SK-N-SH treated with all-trans-retinoic acid at 6 μM for 48 hours (cell line): ENCODE measurements at regions not wholly inside any gene's neighbourhood (a gene's known extent, or its start where the extent isn't known, plus 50 kb on each side); places are given as distances from the start of the nearest gene placed in this dataset.

ENCODE experiments used
- ATAC-seq: fragments of 200-7000 bp; cut with Tn5 transposase; 3 replicates; pipeline ENCODE4 v1.9.1; 2020; ENCODE audit warnings: mild to moderate bottlenecking, moderate library complexity
- ARNTL ChIP-seq: fragments of 450-650 bp; formaldehyde crosslinking; IDR thresholded peaks from 2 replicates; pipeline ENCODE4 v1.5.0; 2020; ENCODE audit warnings: low read depth, mild to moderate bottlenecking, moderate library complexity, borderline replicate concordance
- BACH2 ChIP-seq: fragments of 250-450 bp; sonication (Bioruptor Pico); IDR thresholded peaks from 2 replicates; pipeline ENCODE4 v1.9.0; 2021; ENCODE audit warnings: mild to moderate bottlenecking, borderline replicate concordance
- CSDC2 ChIP-seq: fragments of 250-450 bp; sonication (Bioruptor Pico); IDR thresholded peaks from 2 replicates; pipeline ENCODE4 v1.5.0; 2020; ENCODE audit warnings: mild to moderate bottlenecking, moderate library complexity
- ESRRG ChIP-seq: fragments of 250-450 bp; sonication (Bioruptor Pico); IDR thresholded peaks from 2 replicates; pipeline ENCODE4 v1.6.1; 2021; ENCODE audit warnings: mild to moderate bottlenecking
- GLIS3 ChIP-seq: fragments of 250-450 bp; sonication (Bioruptor Pico); IDR thresholded peaks from 2 replicates; pipeline ENCODE4 v1.5.0; 2020; ENCODE audit warnings: mild to moderate bottlenecking, moderate library complexity
- ISL1 ChIP-seq: fragments of 250-450 bp; sonication (Bioruptor Pico); IDR thresholded peaks from 2 replicates; pipeline ENCODE4 v2.1.2; 2022; ENCODE audit warnings: mild to moderate bottlenecking, moderate library complexity
- OSR1 ChIP-seq: fragments of 250-450 bp; sonication (Bioruptor Pico); IDR thresholded peaks from 2 replicates; pipeline ENCODE4 v1.8.0; 2022; ENCODE audit warnings: moderate library complexity, mild to moderate bottlenecking, inconsistent platforms
- PPARA ChIP-seq: fragments of 250-450 bp; sonication (Bioruptor Pico); IDR thresholded peaks from 2 replicates; pipeline ENCODE4 v1.5.0; 2020; ENCODE audit warnings: mild to moderate bottlenecking, borderline replicate concordance
- RARB ChIP-seq: fragments of 250-450 bp; sonication (Bioruptor Pico); IDR thresholded peaks from 2 replicates; pipeline ENCODE4 v1.8.0; 2021; ENCODE audit warnings: mild to moderate bottlenecking, moderate library complexity
- SNAI2 ChIP-seq: fragments of 250-450 bp; sonication (Bioruptor Pico); IDR thresholded peaks from 2 replicates; pipeline ENCODE4 v1.5.0; 2020; ENCODE audit warnings: mild to moderate bottlenecking, moderate library complexity
- TCF4 ChIP-seq: fragments of 250-450 bp; sonication (Bioruptor Pico); IDR thresholded peaks from 2 replicates; pipeline ENCODE4 v1.8.0; 2021; ENCODE audit warnings: mild to moderate bottlenecking, moderate library complexity, borderline replicate concordance
- ZFP3 ChIP-seq: fragments of 250-450 bp; sonication (Bioruptor Pico); IDR thresholded peaks from 2 replicates; pipeline ENCODE4 v1.5.0; 2020; ENCODE audit warnings: mild to moderate bottlenecking, moderate library complexity
- ZFP30 ChIP-seq: fragments of 450-650 bp; formaldehyde crosslinking; IDR thresholded peaks from 2 replicates; pipeline ENCODE4 v1.5.0; 2022; ENCODE audit warnings: mild to moderate bottlenecking, moderate library complexity
- ZNF70 ChIP-seq: fragments of 450-650 bp; formaldehyde crosslinking; IDR thresholded peaks from 2 replicates; pipeline ENCODE4 v1.5.0; 2020; ENCODE audit warnings: mild to moderate bottlenecking, moderate library complexity
- TF ChIP-seq, protein P1 (sequence below): fragments of 250-450 bp; sonication (Bioruptor Pico); IDR thresholded peaks from 2 replicates; pipeline ENCODE4 v1.5.1; 2021; ENCODE audit warnings: mild to moderate bottlenecking, moderate library complexity
- TF ChIP-seq, protein P2 (sequence below): fragments of 250-450 bp; sonication (Bioruptor Pico); IDR thresholded peaks from 2 replicates; pipeline ENCODE4 v1.5.1; 2020; ENCODE audit warnings: low read depth, mild to moderate bottlenecking, moderate library complexity
- TF ChIP-seq, protein P3 (sequence below): fragments of 250-450 bp; sonication (Bioruptor Pico); IDR thresholded peaks from 2 replicates; pipeline ENCODE4 v1.5.0; 2020; ENCODE audit warnings: mild to moderate bottlenecking, moderate library complexity
- TF ChIP-seq, protein P4 (sequence below): fragments of 250-450 bp; sonication (Bioruptor Pico); IDR thresholded peaks from 2 replicates; pipeline ENCODE4 v1.8.0; 2020; ENCODE audit warnings: mild to moderate bottlenecking, moderate library complexity, borderline replicate concordance

DNA sequence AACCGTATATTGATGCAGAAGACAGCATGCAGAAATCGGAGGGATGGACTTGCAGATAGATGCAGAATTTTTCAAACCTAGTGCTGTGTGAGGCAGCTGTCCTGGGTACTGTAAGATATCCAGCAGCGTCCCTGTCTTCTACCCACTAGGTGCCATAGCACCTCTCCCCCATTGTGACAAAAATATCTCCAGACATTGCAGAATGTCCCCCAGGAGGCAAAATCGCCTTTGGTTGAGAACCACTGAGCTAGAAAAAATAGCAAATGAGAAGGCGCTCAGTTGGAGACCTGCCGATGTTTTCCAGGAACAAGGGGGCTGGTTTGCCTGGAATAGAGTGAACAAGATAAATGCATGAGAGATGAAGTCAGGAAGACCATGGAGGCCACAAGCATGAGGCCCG is 67.9 kb upstream of the TMEM132D start (continued):
- TF ChIP-seq, protein P1, sequence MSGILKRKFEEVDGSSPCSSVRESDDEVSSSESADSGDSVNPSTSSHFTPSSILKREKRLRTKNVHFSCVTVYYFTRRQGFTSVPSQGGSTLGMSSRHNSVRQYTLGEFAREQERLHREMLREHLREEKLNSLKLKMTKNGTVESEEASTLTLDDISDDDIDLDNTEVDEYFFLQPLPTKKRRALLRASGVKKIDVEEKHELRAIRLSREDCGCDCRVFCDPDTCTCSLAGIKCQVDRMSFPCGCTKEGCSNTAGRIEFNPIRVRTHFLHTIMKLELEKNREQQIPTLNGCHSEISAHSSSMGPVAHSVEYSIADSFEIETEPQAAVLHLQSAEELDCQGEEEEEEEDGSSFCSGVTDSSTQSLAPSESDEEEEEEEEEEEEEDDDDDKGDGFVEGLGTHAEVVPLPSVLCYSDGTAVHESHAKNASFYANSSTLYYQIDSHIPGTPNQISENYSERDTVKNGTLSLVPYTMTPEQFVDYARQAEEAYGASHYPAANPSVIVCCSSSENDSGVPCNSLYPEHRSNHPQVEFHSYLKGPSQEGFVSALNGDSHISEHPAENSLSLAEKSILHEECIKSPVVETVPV = no peak
- TF ChIP-seq RARB (CRISPR knock-in tag) = no peak
- TF ChIP-seq, all 23 proteins: peak for 0

DNA sequence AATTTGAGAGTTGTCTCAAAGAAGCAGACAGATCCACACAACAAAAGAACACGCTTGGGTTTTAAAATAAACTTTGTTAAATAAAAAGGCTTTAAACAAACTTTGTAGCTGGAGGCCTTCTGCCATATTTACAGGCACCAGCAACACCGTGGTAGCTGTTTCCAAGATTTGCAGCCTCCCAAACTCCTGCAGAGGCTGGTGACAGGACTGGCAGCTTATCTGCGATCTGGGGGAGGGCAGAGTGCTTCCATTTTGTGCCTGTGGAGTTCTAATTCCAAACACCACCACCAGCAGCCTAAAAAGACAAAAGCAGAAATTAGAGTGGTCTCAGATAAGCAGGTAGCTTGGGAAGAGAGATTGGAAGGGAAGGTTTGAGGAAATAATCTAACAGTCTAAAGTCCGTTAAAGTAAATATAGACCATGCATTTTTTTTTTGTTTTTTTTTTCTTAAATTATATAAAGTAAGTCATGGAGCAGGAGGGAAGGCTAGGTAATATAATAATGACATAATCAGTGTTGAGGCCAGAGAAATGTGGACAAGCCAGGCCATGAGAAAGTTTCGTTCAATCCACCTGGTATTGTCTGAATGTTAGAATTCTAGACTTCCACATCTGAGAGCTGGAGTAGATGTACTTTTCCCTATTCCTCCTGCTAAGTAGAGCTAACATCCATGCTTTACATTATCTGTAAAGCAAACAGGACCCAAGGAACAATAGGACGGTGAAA is 69.6 kb upstream of the TMEM132D start:
- no peak for TF ChIP-seq RARB (CRISPR knock-in tag)
- TF ChIP-seq, protein P2, sequence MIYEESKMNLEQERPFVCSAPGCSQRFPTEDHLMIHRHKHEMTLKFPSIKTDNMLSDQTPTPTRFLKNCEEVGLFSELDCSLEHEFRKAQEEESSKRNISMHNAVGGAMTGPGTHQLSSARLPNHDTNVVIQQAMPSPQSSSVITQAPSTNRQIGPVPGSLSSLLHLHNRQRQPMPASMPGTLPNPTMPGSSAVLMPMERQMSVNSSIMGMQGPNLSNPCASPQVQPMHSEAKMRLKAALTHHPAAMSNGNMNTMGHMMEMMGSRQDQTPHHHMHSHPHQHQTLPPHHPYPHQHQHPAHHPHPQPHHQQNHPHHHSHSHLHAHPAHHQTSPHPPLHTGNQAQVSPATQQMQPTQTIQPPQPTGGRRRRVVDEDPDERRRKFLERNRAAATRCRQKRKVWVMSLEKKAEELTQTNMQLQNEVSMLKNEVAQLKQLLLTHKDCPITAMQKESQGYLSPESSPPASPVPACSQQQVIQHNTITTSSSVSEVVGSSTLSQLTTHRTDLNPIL (CRISPR knock-in tag) = no peak
- TF ChIP-seq ISL1 = no peak
- no peak for TF ChIP-seq CSDC2 (CRISPR knock-in tag)
- TF ChIP-seq ZNF70 (CRISPR knock-in tag) = no peak
- no peak for TF ChIP-seq ZFP3 (CRISPR knock-in tag)
- TF ChIP-seq, protein P3, sequence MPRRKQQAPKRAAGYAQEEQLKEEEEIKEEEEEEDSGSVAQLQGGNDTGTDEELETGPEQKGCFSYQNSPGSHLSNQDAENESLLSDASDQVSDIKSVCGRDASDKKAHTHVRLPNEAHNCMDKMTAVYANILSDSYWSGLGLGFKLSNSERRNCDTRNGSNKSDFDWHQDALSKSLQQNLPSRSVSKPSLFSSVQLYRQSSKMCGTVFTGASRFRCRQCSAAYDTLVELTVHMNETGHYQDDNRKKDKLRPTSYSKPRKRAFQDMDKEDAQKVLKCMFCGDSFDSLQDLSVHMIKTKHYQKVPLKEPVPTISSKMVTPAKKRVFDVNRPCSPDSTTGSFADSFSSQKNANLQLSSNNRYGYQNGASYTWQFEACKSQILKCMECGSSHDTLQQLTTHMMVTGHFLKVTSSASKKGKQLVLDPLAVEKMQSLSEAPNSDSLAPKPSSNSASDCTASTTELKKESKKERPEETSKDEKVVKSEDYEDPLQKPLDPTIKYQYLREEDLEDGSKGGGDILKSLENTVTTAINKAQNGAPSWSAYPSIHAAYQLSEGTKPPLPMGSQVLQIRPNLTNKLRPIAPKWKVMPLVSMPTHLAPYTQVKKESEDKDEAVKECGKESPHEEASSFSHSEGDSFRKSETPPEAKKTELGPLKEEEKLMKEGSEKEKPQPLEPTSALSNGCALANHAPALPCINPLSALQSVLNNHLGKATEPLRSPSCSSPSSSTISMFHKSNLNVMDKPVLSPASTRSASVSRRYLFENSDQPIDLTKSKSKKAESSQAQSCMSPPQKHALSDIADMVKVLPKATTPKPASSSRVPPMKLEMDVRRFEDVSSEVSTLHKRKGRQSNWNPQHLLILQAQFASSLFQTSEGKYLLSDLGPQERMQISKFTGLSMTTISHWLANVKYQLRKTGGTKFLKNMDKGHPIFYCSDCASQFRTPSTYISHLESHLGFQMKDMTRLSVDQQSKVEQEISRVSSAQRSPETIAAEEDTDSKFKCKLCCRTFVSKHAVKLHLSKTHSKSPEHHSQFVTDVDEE (CRISPR knock-in tag) = no peak
- TF ChIP-seq, protein P4, sequence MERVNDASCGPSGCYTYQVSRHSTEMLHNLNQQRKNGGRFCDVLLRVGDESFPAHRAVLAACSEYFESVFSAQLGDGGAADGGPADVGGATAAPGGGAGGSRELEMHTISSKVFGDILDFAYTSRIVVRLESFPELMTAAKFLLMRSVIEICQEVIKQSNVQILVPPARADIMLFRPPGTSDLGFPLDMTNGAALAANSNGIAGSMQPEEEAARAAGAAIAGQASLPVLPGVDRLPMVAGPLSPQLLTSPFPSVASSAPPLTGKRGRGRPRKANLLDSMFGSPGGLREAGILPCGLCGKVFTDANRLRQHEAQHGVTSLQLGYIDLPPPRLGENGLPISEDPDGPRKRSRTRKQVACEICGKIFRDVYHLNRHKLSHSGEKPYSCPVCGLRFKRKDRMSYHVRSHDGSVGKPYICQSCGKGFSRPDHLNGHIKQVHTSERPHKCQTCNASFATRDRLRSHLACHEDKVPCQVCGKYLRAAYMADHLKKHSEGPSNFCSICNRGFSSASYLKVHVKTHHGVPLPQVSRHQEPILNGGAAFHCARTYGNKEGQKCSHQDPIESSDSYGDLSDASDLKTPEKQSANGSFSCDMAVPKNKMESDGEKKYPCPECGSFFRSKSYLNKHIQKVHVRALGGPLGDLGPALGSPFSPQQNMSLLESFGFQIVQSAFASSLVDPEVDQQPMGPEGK (CRISPR knock-in tag) = no peak
- TF ChIP-seq GLIS3 = no peak
- no peak for TF ChIP-seq ESRRG
- no peak for TF ChIP-seq BACH2 (CRISPR knock-in tag)
- TF ChIP-seq, protein P1 = no peak
- TF ChIP-seq PPARA = no peak
- no peak for TF ChIP-seq SNAI2
- TF ChIP-seq ZFP30 (CRISPR knock-in tag) = no peak
- TF ChIP-seq TCF4 (CRISPR knock-in tag) = no peak
- TF ChIP-seq ARNTL = no peak
- ATAC-seq = no peak

DNA sequence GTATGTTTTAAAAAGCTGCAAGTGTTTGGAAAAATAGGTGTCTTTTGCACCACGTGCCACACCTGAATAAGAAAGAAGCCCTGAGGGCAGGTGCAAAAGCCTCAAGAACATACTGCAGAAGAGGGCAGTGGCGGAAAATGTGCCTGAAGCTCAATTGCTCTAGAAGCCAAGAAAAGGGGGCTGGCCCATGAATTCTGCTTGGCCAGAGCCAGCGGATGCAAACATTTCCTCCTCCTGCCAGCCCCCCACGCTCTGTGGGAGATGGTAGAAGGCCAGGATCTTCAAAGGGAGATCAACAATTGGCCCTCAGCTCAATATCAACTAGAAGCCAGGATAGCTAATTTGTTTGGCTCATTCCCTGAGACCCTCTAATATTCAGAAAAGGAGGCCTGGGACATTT is 80.3 kb upstream of the TMEM132D start:
- TF ChIP-seq, protein P4 (CRISPR knock-in tag) = no peak
- no peak for TF ChIP-seq ZFP30 (CRISPR knock-in tag)
- TF ChIP-seq, protein P3 (CRISPR knock-in tag) = no peak
- TF ChIP-seq OSR1 (CRISPR knock-in tag) = no peak
- TF ChIP-seq, protein P2 (CRISPR knock-in tag) = no peak
- TF ChIP-seq ZFP3 (CRISPR knock-in tag) = no peak
- TF ChIP-seq SNAI2 = no peak
- no peak for TF ChIP-seq TCF4 (CRISPR knock-in tag)
- TF ChIP-seq, all 23 proteins: peak for 0

More for the DNA sequence above, 80.3 kb upstream of the TMEM132D start:
- no peak for ATAC-seq
